DOHH2 (cell line): ENCODE measurements at regions not wholly inside any gene's neighbourhood (a gene's known extent, or its start where the extent isn't known, plus 50 kb on each side); places are given as distances from the start of the nearest gene placed in this dataset.

Source experiments
- H3F3A ChIP-seq: fragments of 200-600 bp; sonication (generic), shearing (Covaris generic); 2 replicates; pipeline ENCODE4 v1.6.0; 2016; ENCODE audit warnings: antibody characterized with exemption, mild to moderate bottlenecking; ENCODE audit not compliant: control insufficient read depth, insufficient read depth
- H3K27ac ChIP-seq: fragments of 200-600 bp; sonication (generic); 2 replicates; pipeline ENCODE4 v1.5.1; 2014; ENCODE audit warnings: low read depth, mild to moderate bottlenecking, low read length, moderate library complexity
- H3K27me3 ChIP-seq: fragments of 200-600 bp; sonication (generic); 2 replicates; pipeline ENCODE4 v1.6.1; 2014; ENCODE audit warnings: mild to moderate bottlenecking, low read length, mixed read lengths; ENCODE audit not compliant: control insufficient read depth
- H3K36me3 ChIP-seq: fragments of 200-600 bp; sonication (generic); 2 replicates; pipeline ENCODE4 v1.6.1; 2014; ENCODE audit warnings: mild to moderate bottlenecking, low read length, moderate library complexity, mixed read lengths; ENCODE audit not compliant: control insufficient read depth
- H3K4me1 ChIP-seq: fragments of 200-600 bp; sonication (generic); 2 replicates; pipeline ENCODE4 v1.6.1; 2014; ENCODE audit warnings: mild to moderate bottlenecking, low read length, mixed read lengths; ENCODE audit not compliant: control insufficient read depth
- H3K4me2 ChIP-seq: fragments of 200-600 bp; sonication (generic); 2 replicates; pipeline ENCODE4 v1.6.0; 2014; ENCODE audit warnings: mild to moderate bottlenecking, low read length, moderate library complexity
- H3K4me3 ChIP-seq: fragments of 200-600 bp; sonication (generic); 2 replicates; pipeline ENCODE4 v1.5.1; 2014; ENCODE audit warnings: mild to moderate bottlenecking, low read length, mixed read lengths
- H3K79me2 ChIP-seq: fragments of 200-600 bp; sonication (generic); 2 replicates; pipeline ENCODE4 v1.6.1; 2014; ENCODE audit warnings: mild to moderate bottlenecking, low read length, mixed read lengths; ENCODE audit not compliant: control insufficient read depth
- H3K9me2 ChIP-seq: fragments of 200-600 bp; sonication (generic); replicated peaks from 2 replicates; pipeline ENCODE4 v1.6.1; 2014; ENCODE audit warnings: mild to moderate bottlenecking, low read length, mixed read lengths; ENCODE audit not compliant: control insufficient read depth
- H3K9me3 ChIP-seq: fragments of 200-600 bp; sonication (generic); 2 replicates; pipeline ENCODE4 v1.6.1; 2014; ENCODE audit warnings: antibody characterized with exemption, low read length, mixed read lengths; ENCODE audit not compliant: control insufficient read depth, insufficient read depth
- H4K20me1 ChIP-seq: fragments of 200-600 bp; sonication (generic); 2 replicates; pipeline ENCODE4 v1.6.0; 2014; ENCODE audit warnings: low read depth, mild to moderate bottlenecking, antibody characterized with exemption, low read length, moderate library complexity; ENCODE audit not compliant: control insufficient read depth, insufficient read depth
- CTCF ChIP-seq: fragments of 200-600 bp; sonication (generic); IDR thresholded peaks from one replicate; pipeline ENCODE4 v1.5.1; 2014; ENCODE audit warnings: antibody characterized with exemption, mild to moderate bottlenecking, low read depth, low read length; ENCODE audit not compliant: poor library complexity, severe bottlenecking
- EZH2phosphoT487 ChIP-seq: fragments of 200-600 bp; sonication (generic); IDR thresholded peaks from 2 replicates; pipeline ENCODE4 v1.6.1; 2017; ENCODE audit warnings: borderline replicate concordance, mild to moderate bottlenecking, antibody characterized with exemption, low read length, moderate library complexity, mixed read lengths

GRCh38 chr19:28961772-28962500 is 251.0 kb downstream of the UQCRFS1 start:
- Histone ChIP-seq H3K27me3 (no peaks in the 10 kb centered on the region), H3K36me3 (no peaks in the 10 kb centered on the region), H3K79me2 (no peaks in the 10 kb centered on the region), H3K4me1 (no peaks in the 10 kb centered on the region), H3K4me3 (no peak overlapping the region), H3K4me2 (no peak overlapping the region), H3K27ac (no peak overlapping the region), H4K20me1 (no peaks in the 10 kb centered on the region), H3F3A (no peaks in the 10 kb centered on the region), H3K9me3 (no peaks in the 10 kb centered on the region), H3K9me2 (no peaks in the 10 kb centered on the region)
- no peak for TF ChIP-seq CTCF

DNA sequence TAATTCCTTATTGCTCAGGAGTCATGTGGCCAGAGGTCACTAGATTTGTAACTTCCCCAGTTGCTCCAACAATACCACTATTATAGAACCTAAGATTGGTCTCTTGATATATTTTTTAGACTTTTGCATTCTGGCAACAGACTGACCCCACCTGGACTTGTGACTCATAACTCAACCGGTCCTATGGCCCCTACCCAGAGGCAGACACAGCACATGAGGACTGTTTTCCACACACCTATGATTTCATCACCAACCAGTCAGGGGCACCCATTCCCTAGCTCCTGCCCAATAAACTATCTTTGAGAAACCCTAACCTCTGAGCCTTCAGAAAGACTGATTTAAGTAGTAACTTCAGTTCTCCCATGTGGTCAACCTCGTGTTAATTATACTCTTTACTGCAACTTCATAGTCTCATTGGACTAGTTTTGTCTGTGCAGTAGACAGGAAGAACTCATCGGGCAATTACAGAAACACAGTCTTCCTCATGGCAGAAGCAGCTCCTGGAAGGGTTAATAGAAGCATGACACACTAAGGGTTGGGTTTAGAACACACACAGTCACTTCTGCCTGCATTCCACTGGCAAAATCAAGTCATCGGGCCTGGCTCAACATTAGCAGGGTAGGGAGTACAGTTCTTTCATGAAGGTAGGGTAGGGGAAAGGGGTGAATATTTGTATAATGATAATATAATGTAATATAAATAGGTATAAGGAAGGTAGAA is 251.8 kb downstream of the UQCRFS1 start:
- Histone ChIP-seq H3K4me3 (no peak overlapping the region), H4K20me1 (no peaks in the 10 kb centered on the region), H3K36me3 (no peaks in the 10 kb centered on the region), H3K27ac (no peak overlapping the region), H3K79me2 (no peaks in the 10 kb centered on the region), H3K27me3 (no peaks in the 10 kb centered on the region), H3K9me2 (no peaks in the 10 kb centered on the region), H3K9me3 (no peaks in the 10 kb centered on the region), H3K4me2 (no peak overlapping the region), H3K4me1 (no peaks in the 10 kb centered on the region), H3F3A (no peaks in the 10 kb centered on the region)
- no peak for TF ChIP-seq CTCF
- TF ChIP-seq EZH2phosphoT487: no peak

DNA sequence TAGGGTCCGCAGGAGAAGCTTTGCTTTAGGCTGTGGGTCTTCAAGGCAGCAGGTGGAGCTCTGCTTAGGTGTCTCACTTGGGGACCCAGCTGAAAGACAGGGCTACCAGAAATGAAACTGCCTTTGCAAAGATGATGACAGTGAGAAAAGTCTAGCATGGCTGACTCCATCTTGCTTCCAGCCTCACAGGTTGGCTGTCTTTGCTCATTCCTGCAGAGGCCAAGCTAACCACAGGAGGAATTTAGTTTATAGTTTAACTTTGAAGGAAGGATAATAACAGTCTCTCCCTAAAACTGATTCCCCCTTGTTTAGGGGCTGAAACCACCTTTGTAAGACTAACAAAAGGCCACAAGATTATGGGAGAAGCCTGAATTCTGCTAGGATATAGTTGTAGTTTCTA is 252.4 kb downstream of the UQCRFS1 start:
- no peak overlapping the region for H3K4me3 ChIP-seq
- H3K27me3 ChIP-seq: no peaks in the 10 kb centered on the region
- no peaks in the 10 kb centered on the region for H4K20me1 ChIP-seq
- H3K79me2 ChIP-seq: no peaks in the 10 kb centered on the region
- no peak overlapping the region for H3K4me2 ChIP-seq
- no peak for TF ChIP-seq EZH2phosphoT487
- no peak for TF ChIP-seq CTCF
- no peaks in the 10 kb centered on the region for H3K9me2 ChIP-seq
- H3K4me1 ChIP-seq: no peaks in the 10 kb centered on the region
- no peaks in the 10 kb centered on the region for H3F3A ChIP-seq
- H3K9me3 ChIP-seq: no peaks in the 10 kb centered on the region
- H3K36me3 ChIP-seq: no peaks in the 10 kb centered on the region
- no peak overlapping the region for H3K27ac ChIP-seq
